ENCODE measurements at regions not wholly inside any gene's neighbourhood (a gene's known extent, or its start where the extent isn't known, plus 50 kb on each side); places are given as distances from the start of the nearest gene placed in this dataset.

GRCh38 chr5:73395256-73395655 is 53.3 kb downstream of the FOXD1 start:
- no peak for DNase-seq

GRCh38 chr5:73394610-73395009 is 54.0 kb downstream of the FOXD1 start:
- DNase-seq = no peak

- peak; percentile 88 to 92 for DNase-seq
These were observed 54.7 kb downstream of the FOXD1 start for GRCh38 chr5:73393611-73394489.

- DNase-seq = no peak
These were observed 55.8 kb downstream of the FOXD1 start for GRCh38 chr5:73392775-73393174.

GRCh38 chr5:73391441-73391881 is 57.1 kb downstream of the FOXD1 start:
- DNase-seq = no peak

- no peak for DNase-seq
These were observed 57.6 kb downstream of the FOXD1 start for GRCh38 chr5:73390972-73391371.

- no peak for DNase-seq
These were observed 59.8 kb downstream of the FOXD1 start for GRCh38 chr5:73388740-73389139.

GRCh38 chr5:73388306-73388684 is 60.3 kb downstream of the FOXD1 start:
- peak; percentile 9 to 66 for DNase-seq

GRCh38 chr5:73387601-73388305 is 60.8 kb downstream of the FOXD1 start:
- no peak for DNase-seq

GRCh38 chr5:73387149-73387591 is 61.4 kb downstream of the FOXD1 start:
- no peak for DNase-seq

GRCh38 chr5:73384861-73385260 is 63.7 kb downstream of the FOXD1 start:
- DNase-seq = no peak

- no peak for DNase-seq
These were observed 66.2 kb downstream of the FOXD1 start for GRCh38 chr5:73382401-73382740.

- DNase-seq = no peak
These were observed 66.8 kb downstream of the FOXD1 start for GRCh38 chr5:73381590-73382400.

- DNase-seq = no peak
These were observed 67.6 kb downstream of the FOXD1 start for GRCh38 chr5:73380710-73381589.

- DNase-seq = no peak
These were observed 68.5 kb downstream of the FOXD1 start for GRCh38 chr5:73380041-73380440.

- DNase-seq = no peak
These were observed 69.1 kb downstream of the FOXD1 start for GRCh38 chr5:73379435-73379834.

GRCh38 chr5:73378765-73379164 is 69.8 kb downstream of the FOXD1 start:
- no peak for DNase-seq

- DNase-seq = no peak
These were observed 70.5 kb downstream of the FOXD1 start for GRCh38 chr5:73378070-73378469.

GRCh38 chr5:73376618-73377170 is 71.9 kb downstream of the FOXD1 start:
- DNase-seq = no peak

GRCh38 chr5:73375949-73376348 is 72.6 kb downstream of the FOXD1 start:
- DNase-seq = no peak

- DNase-seq = no peak
These were observed 73.4 kb downstream of the FOXD1 start for GRCh38 chr5:73375191-73375545.
